H9 (cell line): ENCODE measurements at regions not wholly inside any gene's neighbourhood (a gene's known extent, or its start where the extent isn't known, plus 50 kb on each side); places are given as distances from the start of the nearest gene placed in this dataset.

Source experiments
- DNase-seq: peaks from one replicate; pipeline ENCODE4 v3.0.0-alpha.2; 2017
- H2AFZ ChIP-seq: one replicate; pipeline ENCODE4 v1.6.1; 2013; ENCODE audit warnings: mild to moderate bottlenecking, low read length, control low read depth, moderate library complexity
- H2AK5ac ChIP-seq: 2 replicates; pipeline ENCODE4 v1.6.1; 2013; ENCODE audit warnings: low read length, control low read depth, mixed read lengths; ENCODE audit not compliant: insufficient read length
- H2BK120ac ChIP-seq: one replicate; pipeline ENCODE4 v1.6.1; 2013; ENCODE audit warnings: low read depth, mild to moderate bottlenecking, low read length, control low read depth, inconsistent platforms; ENCODE audit not compliant: poor library complexity, severe bottlenecking
- H2BK12ac ChIP-seq: 2 replicates; pipeline ENCODE4 v1.6.1; 2013; ENCODE audit warnings: low read length, control low read depth, mixed read lengths, low read depth; ENCODE audit not compliant: insufficient read length
- H2BK15ac ChIP-seq: 2 replicates; pipeline ENCODE4 v1.6.1; 2013; ENCODE audit warnings: low read depth, low read length, control low read depth
- H2BK20ac ChIP-seq: one replicate; pipeline ENCODE4 v1.6.1; 2013; ENCODE audit warnings: low read depth, mild to moderate bottlenecking, low read length, control low read depth, inconsistent platforms; ENCODE audit not compliant: poor library complexity, severe bottlenecking
- H2BK5ac ChIP-seq: 2 replicates; pipeline ENCODE4 v1.6.1; 2013; ENCODE audit warnings: low read length, control low read depth, mixed read lengths; ENCODE audit not compliant: insufficient read length
- H3K14ac ChIP-seq: 2 replicates; pipeline ENCODE4 v1.6.1; 2013; ENCODE audit warnings: low read length, control low read depth; ENCODE audit not compliant: insufficient read depth
- H3K18ac ChIP-seq: 2 replicates; pipeline ENCODE4 v1.6.1; 2013; ENCODE audit warnings: low read depth, mild to moderate bottlenecking, mixed read lengths, low read length, control low read depth; ENCODE audit not compliant: insufficient read length
- H3K23ac ChIP-seq: 2 replicates; pipeline ENCODE4 v1.6.1; 2013; ENCODE audit warnings: low read length, control low read depth, mixed read lengths, low read depth; ENCODE audit not compliant: insufficient read length
- H3K23me2 ChIP-seq: 2 replicates; pipeline ENCODE4 v1.6.1; 2013; ENCODE audit warnings: low read depth, mild to moderate bottlenecking, mixed read lengths, low read length, control low read depth; ENCODE audit not compliant: insufficient read length, poor library complexity, severe bottlenecking
- H3K27ac ChIP-seq: 2 replicates; pipeline ENCODE4 v1.5.1; 2013; ENCODE audit warnings: low read length, control low read depth, mixed read lengths, low read depth; ENCODE audit not compliant: insufficient read length
- H3K27me3 ChIP-seq: 2 replicates; pipeline ENCODE4 v1.6.1; 2013; ENCODE audit warnings: low read length, control low read depth, inconsistent platforms; ENCODE audit not compliant: insufficient read depth
- H3K4ac ChIP-seq: 2 replicates; pipeline ENCODE4 v1.6.1; 2013; ENCODE audit warnings: low read depth, mild to moderate bottlenecking, control low read depth, inconsistent platforms, low read length, moderate library complexity
- H3K4me1 ChIP-seq: 2 replicates; pipeline ENCODE4 v1.6.1; 2013; ENCODE audit warnings: low read length, control low read depth, inconsistent platforms; ENCODE audit not compliant: insufficient read depth
- H3K4me2 ChIP-seq: 2 replicates; pipeline ENCODE4 v1.6.1; 2013; ENCODE audit warnings: low read length, control low read depth, mixed read lengths; ENCODE audit not compliant: insufficient read length, insufficient read depth
- H3K56ac ChIP-seq: 2 replicates; pipeline ENCODE4 v1.6.1; 2013; ENCODE audit warnings: low read depth, mild to moderate bottlenecking, mixed read lengths, low read length, control low read depth; ENCODE audit not compliant: insufficient read length
- H3K79me1 ChIP-seq: 2 replicates; pipeline ENCODE4 v1.6.1; 2013; ENCODE audit warnings: low read depth, mild to moderate bottlenecking, moderate library complexity, low read length, control low read depth, inconsistent platforms; ENCODE audit not compliant: insufficient read depth, poor library complexity, severe bottlenecking
- H3K79me2 ChIP-seq: 2 replicates; pipeline ENCODE4 v1.6.1; 2013; ENCODE audit warnings: low read length, control low read depth, inconsistent platforms; ENCODE audit not compliant: insufficient read depth
- H3K9ac ChIP-seq: 2 replicates; pipeline ENCODE4 v1.6.1; 2013; ENCODE audit warnings: low read length, control low read depth, mixed read lengths; ENCODE audit not compliant: insufficient read length; ENCODE audit errors: extremely low read depth
- H3K9me3 ChIP-seq: one replicate; pipeline ENCODE4 v1.6.1; 2013; ENCODE audit warnings: low read depth, low read length, inconsistent platforms; ENCODE audit not compliant: control insufficient read depth
- H3T11ph ChIP-seq: one replicate; pipeline ENCODE4 v1.6.1; 2013; ENCODE audit warnings: mild to moderate bottlenecking, low read length, control low read depth, inconsistent platforms
- H4K20me1 ChIP-seq: one replicate; pipeline ENCODE4 v1.6.1; 2013; ENCODE audit not compliant: control insufficient read depth, insufficient read length, insufficient read depth
- H4K5ac ChIP-seq: 2 replicates; pipeline ENCODE4 v1.6.1; 2013; ENCODE audit warnings: low read depth, mild to moderate bottlenecking, mixed read lengths, low read length, control low read depth; ENCODE audit not compliant: insufficient read length
- H4K8ac ChIP-seq: replicated peaks from 2 replicates; pipeline ENCODE4 v1.6.1; 2013; ENCODE audit warnings: low read length, control low read depth, mixed read lengths, low read depth; ENCODE audit not compliant: insufficient read length
- H4K91ac ChIP-seq: 2 replicates; pipeline ENCODE4 v1.6.1; 2013; ENCODE audit warnings: low read depth, mild to moderate bottlenecking, moderate library complexity, mixed read lengths, low read length, control low read depth; ENCODE audit not compliant: insufficient read length
- H3K27ac Mint-ChIP-seq, 3 experiments: 2 replicates in 2 of 3; 3 replicates in 1 of 3; pipeline ENCODE4 v1.8.0; 2020 to 2021; ENCODE audit warnings: mixed read lengths in 3 of 3, mild to moderate bottlenecking in 1 of 3, moderate library complexity in 1 of 3
- H3K27me3 Mint-ChIP-seq: 2 replicates; pipeline ENCODE4 v1.8.0; 2021; ENCODE audit warnings: low read depth, mild to moderate bottlenecking, moderate library complexity, mixed read lengths
- H3K36me3 Mint-ChIP-seq, 3 experiments: 2 replicates in 2 of 3; 3 replicates in 1 of 3; pipeline ENCODE4 v1.8.0; 2020 to 2021; ENCODE audit warnings: low read depth in 3 of 3, mixed read lengths in 3 of 3; ENCODE audit not compliant: insufficient read depth in 1 of 3
- H3K4me1 Mint-ChIP-seq, 2 experiments: 2 replicates each; pipeline ENCODE4 v1.8.0; 2020; ENCODE audit warnings: mixed read lengths in 2 of 2
- H3K4me3 Mint-ChIP-seq, 2 experiments: 2 replicates in 1 of 2; 3 replicates in 1 of 2; pipeline ENCODE4 v1.8.0; 2020 to 2021; ENCODE audit warnings: mild to moderate bottlenecking in 2 of 2, mixed read lengths in 2 of 2, moderate library complexity in 1 of 2
- H3K9me3 Mint-ChIP-seq, 2 experiments: 2 replicates in 1 of 2; 3 replicates in 1 of 2; pipeline ENCODE4 v1.8.0; 2020; ENCODE audit warnings: mild to moderate bottlenecking in 2 of 2, mixed read lengths in 2 of 2, moderate library complexity in 1 of 2
- WGBS: extraction: QIAGEN DNeasy Blood & Tissue Kit; methylation state at CpG from one replicate; pipeline ENCODE4 v1.1.7; 2013; ENCODE audit warnings: missing lambda C conversion rate, low lambda C conversion rate, mixed read lengths; ENCODE audit not compliant: insufficient read length; ENCODE audit errors: extremely low coverage; 5-methylcytosine and 5-hydroxymethylcytosine counted together
- TF ChIP-seq, protein P1 (sequence below): fragments of 200-600 bp; sonication (generic); conservative IDR thresholded peaks from 3 replicates; pipeline ENCODE4 v1.8.0; 2021; ENCODE audit warnings: antibody characterized with exemption, mild to moderate bottlenecking

GRCh38 chr4:124786634-124787033, 74.1 kb upstream of the ANKRD50 start:
- no peak overlapping the region for H3K9ac ChIP-seq
- H2BK20ac ChIP-seq: no peak overlapping the region
- H3K27me3 ChIP-seq: no peaks in the 10 kb centered on the region
- no CpG with 5 or more reads among the region's 2 CpGs for WGBS
- H2BK5ac ChIP-seq: no peak overlapping the region
- H4K20me1 ChIP-seq: no peaks in the 10 kb centered on the region
- H3K14ac ChIP-seq: no peak overlapping the region
- no peaks in the 10 kb centered on the region for H3K4me1 ChIP-seq
- no peak overlapping the region for H3K27ac ChIP-seq
- H3K4me1 Mint-ChIP-seq: peaks cover 2 to 7% of the 10 kb centered on the region in 2 experiments; a peak in 2 of 4 replicates
- no peak overlapping the region for H2BK15ac ChIP-seq
- H3K23me2 ChIP-seq: no peaks in the 10 kb centered on the region
- H2BK120ac ChIP-seq: no peak overlapping the region
- H4K8ac ChIP-seq: no peak overlapping the region
- no peak overlapping the region for H3K27ac Mint-ChIP-seq
- H3K4me3 Mint-ChIP-seq: no peak overlapping the region
- no peak overlapping the region for H2BK12ac ChIP-seq
- no peak for DNase-seq
- no peak overlapping the region for H3T11ph ChIP-seq
- no peak overlapping the region for H4K5ac ChIP-seq
- no peaks in the 10 kb centered on the region for H3K36me3 Mint-ChIP-seq
- H4K91ac ChIP-seq: no peak overlapping the region
- no peaks in the 10 kb centered on the region for H3K27me3 Mint-ChIP-seq
- no peak overlapping the region for H3K4me2 ChIP-seq
- H2AFZ ChIP-seq: no peak overlapping the region
- H2AK5ac ChIP-seq: no peak overlapping the region
- H3K79me2 ChIP-seq: no peaks in the 10 kb centered on the region
- no peak overlapping the region for H3K56ac ChIP-seq
- H3K9me3 ChIP-seq: no peaks in the 10 kb centered on the region
- no peak overlapping the region for H3K18ac ChIP-seq
- no peaks in the 10 kb centered on the region for H3K9me3 Mint-ChIP-seq
- TF ChIP-seq, protein P1, sequence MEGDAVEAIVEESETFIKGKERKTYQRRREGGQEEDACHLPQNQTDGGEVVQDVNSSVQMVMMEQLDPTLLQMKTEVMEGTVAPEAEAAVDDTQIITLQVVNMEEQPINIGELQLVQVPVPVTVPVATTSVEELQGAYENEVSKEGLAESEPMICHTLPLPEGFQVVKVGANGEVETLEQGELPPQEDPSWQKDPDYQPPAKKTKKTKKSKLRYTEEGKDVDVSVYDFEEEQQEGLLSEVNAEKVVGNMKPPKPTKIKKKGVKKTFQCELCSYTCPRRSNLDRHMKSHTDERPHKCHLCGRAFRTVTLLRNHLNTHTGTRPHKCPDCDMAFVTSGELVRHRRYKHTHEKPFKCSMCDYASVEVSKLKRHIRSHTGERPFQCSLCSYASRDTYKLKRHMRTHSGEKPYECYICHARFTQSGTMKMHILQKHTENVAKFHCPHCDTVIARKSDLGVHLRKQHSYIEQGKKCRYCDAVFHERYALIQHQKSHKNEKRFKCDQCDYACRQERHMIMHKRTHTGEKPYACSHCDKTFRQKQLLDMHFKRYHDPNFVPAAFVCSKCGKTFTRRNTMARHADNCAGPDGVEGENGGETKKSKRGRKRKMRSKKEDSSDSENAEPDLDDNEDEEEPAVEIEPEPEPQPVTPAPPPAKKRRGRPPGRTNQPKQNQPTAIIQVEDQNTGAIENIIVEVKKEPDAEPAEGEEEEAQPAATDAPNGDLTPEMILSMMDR: no peak
- H3K79me1 ChIP-seq: no peaks in the 10 kb centered on the region
- H3K4ac ChIP-seq: no peak overlapping the region
- H3K23ac ChIP-seq: no peak overlapping the region
